NCI-H526 (cell line): ENCODE measurements at regions not wholly inside any gene's neighbourhood (a gene's known extent, or its start where the extent isn't known, plus 50 kb on each side); places are given as distances from the start of the nearest gene placed in this dataset.

Experiments used
- DNase-seq, 2 experiments: peaks; one replicate each; lab custom pipeline; 2025; lab: John Stamatoyannopoulos, UW

GRCh38 chr9:99533421-99533820, 288.3 kb upstream of the NR4A3 start:
- no peak for DNase-seq

- DNase-seq: no peak
These were observed 283.7 kb upstream of the NR4A3 start for GRCh38 chr9:99537996-99538395.

- no peak for DNase-seq
These were observed 277.2 kb upstream of the NR4A3 start for GRCh38 chr9:99544526-99544925.

GRCh38 chr9:99549441-99549840, 272.2 kb upstream of the NR4A3 start:
- no peak for DNase-seq

- no peak for DNase-seq
These were observed 265.9 kb upstream of the NR4A3 start for GRCh38 chr9:99555792-99556191.

- no peak for DNase-seq
These were observed 264.7 kb upstream of the NR4A3 start for GRCh38 chr9:99556998-99557397.

GRCh38 chr9:99557816-99558215, 263.9 kb upstream of the NR4A3 start:
- no peak for DNase-seq

GRCh38 chr9:99559776-99560175, 261.9 kb upstream of the NR4A3 start:
- no peak for DNase-seq

GRCh38 chr9:99560561-99560960, 261.1 kb upstream of the NR4A3 start:
- no peak for DNase-seq

GRCh38 chr9:99561509-99561917, 260.2 kb upstream of the NR4A3 start:
- no peak for DNase-seq

- DNase-seq: no peak
These were observed 259.6 kb upstream of the NR4A3 start for GRCh38 chr9:99561961-99562565.

- DNase-seq: peak in 1 of 2 experiments; percentile 21
These were observed 258.3 kb upstream of the NR4A3 start for GRCh38 chr9:99563364-99563763.

GRCh38 chr9:99565203-99565602, 256.5 kb upstream of the NR4A3 start:
- DNase-seq: no peak

- no peak for DNase-seq
These were observed 254.2 kb upstream of the NR4A3 start for GRCh38 chr9:99567436-99567835.

GRCh38 chr9:99569840-99570239, 251.8 kb upstream of the NR4A3 start:
- DNase-seq: no peak

- DNase-seq: no peak
These were observed 249.1 kb upstream of the NR4A3 start for GRCh38 chr9:99572567-99572966.

- no peak for DNase-seq
These were observed 248.6 kb upstream of the NR4A3 start for GRCh38 chr9:99573085-99573484.

GRCh38 chr9:99573886-99574285, 247.8 kb upstream of the NR4A3 start:
- DNase-seq: no peak

- DNase-seq: no peak
These were observed 245.7 kb upstream of the NR4A3 start for GRCh38 chr9:99576002-99576401.

- DNase-seq: no peak
These were observed 244.8 kb upstream of the NR4A3 start for GRCh38 chr9:99576876-99577275.

GRCh38 chr9:99577351-99577750, 244.3 kb upstream of the NR4A3 start:
- no peak for DNase-seq

GRCh38 chr9:99578666-99579065, 243.0 kb upstream of the NR4A3 start:
- no peak for DNase-seq

GRCh38 chr9:99579964-99580363, 241.7 kb upstream of the NR4A3 start:
- no peak for DNase-seq

GRCh38 chr9:99582814-99583213, 238.9 kb upstream of the NR4A3 start:
- DNase-seq: no peak

GRCh38 chr9:99588299-99588698, 233.4 kb upstream of the NR4A3 start:
- DNase-seq: no peak
